ENCODE measurements at regions not wholly inside any gene's neighbourhood (a gene's known extent, or its start where the extent isn't known, plus 50 kb on each side); places are given as distances from the start of the nearest gene placed in this dataset.

DNA sequence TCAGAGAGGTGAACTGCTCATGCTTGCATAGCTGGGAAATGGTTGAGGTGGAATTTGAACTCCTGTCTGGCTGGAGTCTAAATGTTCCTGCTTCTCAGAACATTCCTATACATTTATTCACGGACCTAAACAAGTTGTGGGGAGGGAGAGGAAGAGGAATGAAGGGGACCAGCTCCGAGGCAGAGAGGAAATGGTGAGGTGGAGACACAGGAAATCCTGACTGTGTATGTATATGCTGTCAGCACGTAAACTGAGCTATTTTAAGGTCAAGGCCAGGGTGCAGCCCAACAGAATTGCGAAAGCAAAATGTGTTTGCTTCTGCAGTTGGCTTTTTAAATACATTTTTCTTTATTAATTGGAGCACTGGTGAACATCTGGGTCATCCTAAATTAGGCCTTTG lies 74.1 kb upstream of the POMGNT2 start:
- peak; percentile 89 for DNase-seq

GRCh38 chr3:43178891-43179366 lies 73.0 kb upstream of the POMGNT2 start:
- no peak for DNase-seq

DNA sequence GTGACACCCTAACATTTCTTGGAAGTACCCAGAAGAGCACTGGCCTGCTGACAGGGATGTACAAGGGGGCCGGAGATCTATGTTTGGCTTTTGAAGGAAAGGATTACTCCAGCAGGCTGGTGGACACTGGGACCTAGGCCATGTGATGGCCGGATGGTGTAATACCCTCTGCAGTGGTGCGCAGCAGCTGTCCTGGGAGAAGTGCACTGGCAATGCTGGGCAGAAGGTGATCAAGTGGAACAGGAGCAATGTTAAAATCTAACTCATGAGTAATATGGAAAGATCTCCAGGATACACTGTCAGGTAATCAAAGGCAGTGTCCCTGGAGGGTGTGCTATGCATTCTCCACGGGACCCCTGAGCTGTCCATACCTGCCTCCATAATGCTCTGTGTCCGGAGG lies 71.2 kb upstream of the POMGNT2 start:
- no peak for DNase-seq

- DNase-seq, result no peak
Measured at GRCh38 chr3:43176666-43177065, 70.8 kb upstream of the POMGNT2 start.

DNA sequence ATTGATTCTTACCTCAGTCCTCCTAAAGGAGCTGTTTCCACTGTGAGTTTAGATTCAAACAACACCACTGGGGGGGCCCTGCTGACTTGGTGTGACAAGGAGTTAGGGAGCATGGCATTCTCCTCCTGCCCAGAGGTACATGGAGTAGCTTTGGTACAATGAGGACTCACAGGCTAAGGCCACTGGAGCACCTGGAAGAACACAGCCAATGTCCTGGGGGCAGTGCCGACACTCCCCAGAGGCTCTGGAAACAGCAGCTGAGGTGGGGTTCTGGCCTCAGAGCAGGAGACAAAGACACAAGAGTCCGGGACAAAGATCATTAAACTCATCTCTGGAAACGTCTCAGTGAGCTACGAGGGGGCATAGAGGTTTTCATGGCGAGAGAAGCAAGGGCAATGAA lies 69.7 kb upstream of the POMGNT2 start:
- DNase-seq, result no peak

DNA sequence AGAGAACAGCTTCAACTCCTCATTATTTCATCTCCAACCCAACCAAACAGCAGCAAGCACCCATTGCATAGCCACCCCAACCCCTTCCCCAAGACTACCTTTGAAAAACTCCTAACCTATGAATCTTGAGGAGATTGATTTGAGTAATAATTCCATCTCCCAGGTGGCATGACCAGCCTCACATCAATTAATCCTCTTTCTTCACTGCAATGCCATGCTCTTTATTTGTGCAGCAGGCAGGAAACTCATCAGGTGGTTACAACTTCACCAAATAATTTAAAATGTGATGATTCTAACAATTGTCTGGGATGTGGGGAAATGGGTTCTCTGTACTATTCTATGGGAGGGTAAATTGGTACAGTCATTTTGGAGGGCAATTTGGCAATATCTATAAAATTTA lies 68.1 kb upstream of the POMGNT2 start:
- DNase-seq, result no peak

DNA sequence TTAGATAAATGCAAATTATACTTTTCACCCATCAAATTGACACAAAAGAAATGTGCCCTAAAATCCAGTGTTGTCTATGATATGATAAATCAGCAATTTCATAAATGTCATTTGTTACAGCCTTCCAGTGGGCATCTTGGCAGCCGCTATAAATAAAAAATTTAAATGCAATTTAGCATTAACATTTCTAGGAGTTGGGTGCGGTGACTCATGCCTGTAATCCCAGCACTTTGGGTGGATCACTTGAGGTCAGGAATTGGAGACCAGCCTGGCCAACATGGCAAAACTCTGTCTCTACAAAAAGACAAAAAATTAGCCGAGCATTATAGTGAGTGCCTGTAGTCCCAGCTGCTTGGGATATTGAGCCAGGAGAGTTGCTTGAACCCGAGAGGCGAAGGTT lies 65.9 kb upstream of the POMGNT2 start:
- DNase-seq, result no peak

- DNase-seq, result no peak
Measured at GRCh38 chr3:43170553-43170952, 64.7 kb upstream of the POMGNT2 start.

- DNase-seq, result no peak
Measured at GRCh38 chr3:43169987-43170386, 64.1 kb upstream of the POMGNT2 start.

- no peak for DNase-seq
Measured at GRCh38 chr3:43166406-43166805, 60.5 kb upstream of the POMGNT2 start.

DNA sequence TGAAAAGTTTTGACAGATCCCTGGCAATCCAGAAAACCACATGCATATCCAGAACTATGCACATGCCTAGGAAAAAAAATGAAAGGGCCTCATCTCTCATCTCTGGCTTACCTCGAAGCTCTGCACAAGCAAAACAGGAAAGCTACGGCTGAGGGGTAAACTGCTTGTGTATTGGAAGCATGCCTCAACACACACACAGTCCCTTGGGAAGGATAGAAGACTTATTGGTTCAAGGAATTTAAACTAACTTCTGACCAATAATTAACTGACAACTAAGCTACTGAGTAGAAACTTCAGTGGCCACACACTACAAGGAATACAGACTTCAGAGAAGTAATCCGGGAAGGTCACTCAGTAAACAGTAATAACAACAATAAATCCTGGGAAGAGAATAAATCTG lies 59.9 kb upstream of the POMGNT2 start:
- no peak for DNase-seq

DNA sequence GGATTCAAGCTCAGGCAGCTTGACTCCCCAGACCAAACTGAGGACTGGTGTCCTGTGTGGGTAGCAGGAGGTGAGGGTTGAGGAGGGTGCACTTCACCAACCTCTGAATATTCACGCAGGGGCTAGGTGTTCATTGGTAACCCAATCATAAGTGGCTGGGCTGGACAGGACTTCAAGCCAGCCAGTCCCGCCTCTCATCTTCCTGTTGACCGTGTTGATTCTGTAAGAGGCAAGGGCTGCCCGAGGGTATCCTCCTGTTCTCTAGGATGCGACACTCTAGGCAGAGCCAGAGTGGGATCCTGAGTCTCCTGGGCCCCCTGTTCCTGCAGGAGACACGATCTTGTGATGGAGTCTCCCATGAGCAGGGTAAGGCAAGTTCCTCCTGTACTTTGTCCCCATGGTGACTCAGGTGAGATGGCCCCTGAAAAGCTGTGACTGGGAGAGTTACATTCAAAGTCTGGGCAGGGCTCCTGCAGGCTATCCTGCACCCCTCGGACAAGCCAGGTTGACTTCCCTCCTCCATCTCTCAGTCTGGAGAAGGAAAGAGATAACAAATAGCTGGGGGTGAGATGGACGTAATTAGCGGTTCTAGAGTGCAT lies 58.1 kb upstream of the POMGNT2 start:
- DNase-seq, result no peak

- peak; percentile 56 for DNase-seq
Measured at GRCh38 chr3:43162230-43163084, 56.6 kb upstream of the POMGNT2 start.

DNA sequence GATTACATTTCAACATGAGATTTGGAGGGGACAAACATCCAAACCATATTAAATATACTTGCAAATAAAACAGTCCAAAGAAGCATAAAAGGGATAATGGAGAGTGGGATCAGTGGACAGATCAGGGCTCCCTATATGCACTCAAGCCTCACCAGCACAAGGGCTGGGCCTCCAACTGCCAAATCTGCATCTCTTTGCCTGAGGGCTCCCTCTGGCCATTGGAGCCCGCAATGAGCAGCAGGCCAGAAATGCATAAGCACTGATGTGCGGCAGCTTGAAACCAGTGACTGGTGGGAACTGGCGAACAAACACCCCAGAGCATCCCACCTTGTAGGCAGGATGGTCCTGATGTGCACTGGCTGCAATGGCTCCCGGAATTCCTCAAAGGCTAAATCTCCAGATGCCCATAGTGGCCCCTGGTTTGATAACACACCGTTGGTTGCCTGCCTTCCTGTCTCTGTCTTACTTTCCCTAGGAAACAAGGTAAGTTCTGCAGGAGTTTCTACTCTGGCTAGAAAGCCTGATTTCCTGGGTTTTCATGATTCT lies 55.9 kb upstream of the POMGNT2 start:
- DNase-seq, result no peak

GRCh38 chr3:43160664-43161063 lies 54.8 kb upstream of the POMGNT2 start:
- DNase-seq, result no peak

GRCh38 chr3:43159876-43160255 lies 54.0 kb upstream of the POMGNT2 start:
- DNase-seq, result no peak

DNA sequence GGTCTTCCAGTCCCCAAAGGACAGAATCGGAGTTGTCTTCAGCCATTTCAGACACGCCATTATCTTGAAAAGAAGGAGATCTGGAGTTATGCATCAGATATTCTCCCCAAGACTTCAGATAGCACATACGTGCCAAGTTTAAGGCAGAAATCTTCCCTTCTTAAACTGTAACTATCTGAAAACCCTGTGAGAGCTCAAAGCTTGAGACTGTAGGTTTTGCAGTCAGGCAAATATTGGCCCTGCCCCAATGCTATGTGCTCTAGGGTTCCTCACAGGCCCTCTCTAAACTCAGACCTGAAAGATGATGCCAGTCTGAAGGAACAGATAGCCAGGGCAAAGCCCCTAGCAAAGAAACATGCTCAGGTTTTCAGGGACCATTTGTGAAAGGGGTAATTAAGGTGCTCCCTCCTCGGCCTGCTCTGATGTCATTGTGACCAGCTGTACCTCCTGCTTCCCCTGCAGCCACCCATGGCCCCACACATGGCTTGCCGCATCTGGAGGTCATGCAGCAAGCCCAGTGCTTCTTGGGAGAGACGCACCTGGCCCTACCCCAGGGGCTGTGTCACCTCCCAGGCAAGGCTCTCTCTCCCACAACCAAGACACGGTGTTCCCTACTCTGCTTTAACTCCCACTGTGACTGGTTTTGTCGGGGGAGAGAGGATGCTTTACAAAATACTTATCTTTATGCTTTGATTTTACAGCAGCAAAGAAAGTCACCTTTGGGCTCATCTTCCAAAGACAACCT lies 53.4 kb upstream of the POMGNT2 start:
- DNase-seq, result no peak

- no peak for DNase-seq
Measured at GRCh38 chr3:43156812-43157455, 51.1 kb upstream of the POMGNT2 start.

DNA sequence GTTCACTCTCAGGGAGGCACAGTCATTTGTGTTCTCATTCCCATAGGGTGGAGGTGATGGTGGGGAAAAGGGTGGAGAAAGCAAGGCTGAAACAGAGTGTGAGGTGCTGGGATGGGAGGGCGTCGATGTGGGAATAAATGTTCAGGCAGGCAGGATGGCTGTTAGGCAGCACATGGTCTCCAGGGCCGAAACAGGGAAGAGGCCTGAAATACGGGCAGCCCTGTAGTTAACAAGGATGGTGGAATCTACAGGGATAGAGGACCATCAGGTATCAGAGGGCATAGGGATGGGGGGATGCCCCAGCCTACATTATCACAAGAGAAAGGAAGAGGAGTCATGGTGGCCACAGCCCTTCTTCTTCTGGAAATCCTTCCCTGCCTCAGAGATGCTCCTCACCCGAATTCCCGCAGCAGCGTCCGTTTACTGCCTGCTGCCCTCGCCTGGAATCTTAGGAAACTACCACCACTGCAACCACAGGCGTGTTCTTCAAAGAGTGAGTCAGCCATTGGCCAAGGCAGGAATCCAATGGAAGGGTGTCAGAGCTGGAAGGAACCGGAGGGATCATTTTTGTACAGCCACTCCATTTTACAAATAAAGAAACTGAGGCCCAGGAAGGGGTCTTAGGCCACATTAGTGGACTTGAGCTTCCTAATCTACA lies 49.7 kb upstream of the POMGNT2 start:
- DNase-seq, result peak; percentile 82

All from fibroblast of skin of abdomen (primary cell).